Eye (tissue), 1 donor: ENCODE measurements at regions not wholly inside any gene's neighbourhood (a gene's known extent, or its start where the extent isn't known, plus 50 kb on each side); places are given as distances from the start of the nearest gene placed in this dataset.

Experiments
- DNase-seq: peaks from one replicate; pipeline ENCODE4 v3.0.0-alpha.2; 2015

GRCh38 chr9:90038763-90039162 is 434.0 kb downstream of the GADD45G start:
- DNase-seq: peak; percentile 91

- DNase-seq: no peak
These were observed 439.5 kb downstream of the GADD45G start for GRCh38 chr9:90044263-90044662.

- DNase-seq: no peak
These were observed 439.9 kb downstream of the GADD45G start for GRCh38 chr9:90044710-90045151.

GRCh38 chr9:90046317-90046861 is 441.6 kb downstream of the GADD45G start:
- DNase-seq: no peak

- DNase-seq: no peak
These were observed 443.0 kb downstream of the GADD45G start for GRCh38 chr9:90047828-90048227.

GRCh38 chr9:90052366-90052765 is 447.6 kb downstream of the GADD45G start:
- DNase-seq: no peak

GRCh38 chr9:90053027-90053426 is 448.2 kb downstream of the GADD45G start:
- no peak for DNase-seq

- no peak for DNase-seq
These were observed 450.0 kb downstream of the GADD45G start for GRCh38 chr9:90054810-90055209.

GRCh38 chr9:90055226-90055625 is 450.4 kb downstream of the GADD45G start:
- DNase-seq: no peak

GRCh38 chr9:90057361-90057760 is 452.5 kb downstream of the GADD45G start:
- no peak for DNase-seq

- no peak for DNase-seq
These were observed 453.5 kb downstream of the GADD45G start for GRCh38 chr9:90058182-90058763.

GRCh38 chr9:90059436-90059835 is 454.6 kb downstream of the GADD45G start:
- peak; percentile 48 for DNase-seq

- DNase-seq: no peak
These were observed 455.4 kb downstream of the GADD45G start for GRCh38 chr9:90060256-90060655.

GRCh38 chr9:90061187-90061586 is 456.4 kb downstream of the GADD45G start:
- no peak for DNase-seq

- DNase-seq: no peak
These were observed 458.2 kb downstream of the GADD45G start for GRCh38 chr9:90062982-90063381.

GRCh38 chr9:90064248-90064647 is 459.4 kb downstream of the GADD45G start:
- no peak for DNase-seq

- DNase-seq: no peak
These were observed 460.2 kb downstream of the GADD45G start for GRCh38 chr9:90064971-90065370.

GRCh38 chr9:90065851-90066250 is 461.0 kb downstream of the GADD45G start:
- DNase-seq: peak; percentile 24

- no peak for DNase-seq
These were observed 464.3 kb downstream of the GADD45G start for GRCh38 chr9:90069085-90069484.

- DNase-seq: no peak
These were observed 465.2 kb downstream of the GADD45G start for GRCh38 chr9:90070056-90070455.

- DNase-seq: no peak
These were observed 465.7 kb downstream of the GADD45G start for GRCh38 chr9:90070469-90070868.

GRCh38 chr9:90070931-90071660 is 466.3 kb downstream of the GADD45G start:
- no peak for DNase-seq

- DNase-seq: no peak
These were observed 468.6 kb downstream of the GADD45G start for GRCh38 chr9:90073186-90073945.
